Right lobe of liver (tissue), 4 donors: ENCODE measurements at regions not wholly inside any gene's neighbourhood (a gene's known extent, or its start where the extent isn't known, plus 50 kb on each side); places are given as distances from the start of the nearest gene placed in this dataset.

Experiments
- CTCF ChIP-seq, 4 donors: fragments of 200-600 bp in 3 of 4; fragments of 450-650 bp in 1 of 4; IDR thresholded peaks; one replicate each; pipeline versions ENCODE4 v1.5.1 to v1.8.0; 2016 to 2022; ENCODE audit warnings: antibody characterized with exemption in 4 of 4, mild to moderate bottlenecking in 2 of 4
- POLR2A ChIP-seq: fragments of 450-650 bp; IDR thresholded peaks from one replicate; pipeline ENCODE4 v1.6.1; 2017; ENCODE audit warnings: antibody characterized with exemption, mild to moderate bottlenecking
- donor health status: DM: no; HTN: no; CAD: no.
- donor health status: DM: no; HTN: no; CAD: no.
- donor health status: DM: no; HTN: yes; CAD: no.

GRCh38 chr4:138107023-138107422, 135.1 kb downstream of the SLC7A11 start:
- no peak for TF ChIP-seq POLR2A
- no peak for TF ChIP-seq CTCF (IDR thresholded peaks at IDR 0.05)
